GM12875 (cell line): ENCODE measurements at regions not wholly inside any gene's neighbourhood (a gene's known extent, or its start where the extent isn't known, plus 50 kb on each side); places are given as distances from the start of the nearest gene placed in this dataset.

Experiments used
- H3K4me3 ChIP-seq: one replicate; pipeline ENCODE4 v1.5.1; 2011; ENCODE audit warnings: low read depth, low read length, control low read depth
- TF ChIP-seq, protein P1 (sequence below): IDR thresholded peaks from 2 replicates; pipeline ENCODE4 v1.5.1; 2011; ENCODE audit warnings: low read depth, mild to moderate bottlenecking, control low read depth, inconsistent platforms, low read length, moderate library complexity, borderline replicate concordance; ENCODE audit not compliant: insufficient read depth

DNA sequence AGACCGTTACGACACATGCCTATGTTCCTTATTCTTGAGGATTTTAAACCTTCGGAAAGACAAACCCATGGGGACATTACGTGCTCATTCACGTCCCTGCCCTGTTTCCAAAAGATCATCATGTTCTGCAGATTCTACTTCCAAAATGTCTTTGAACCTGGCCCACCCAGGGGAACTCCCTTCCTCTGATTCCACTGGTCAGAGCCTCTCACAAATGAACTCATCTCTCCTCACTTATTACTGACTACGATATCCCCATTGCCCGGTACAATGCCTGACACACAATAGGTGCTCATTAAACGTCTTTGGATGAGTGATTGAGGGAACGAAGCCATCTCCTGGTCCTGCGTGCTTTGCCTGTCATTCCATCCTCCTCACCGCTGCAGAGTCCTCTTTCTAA, 168.3 kb upstream of the RNF32 start:
- H3K4me3 ChIP-seq: no peak overlapping the region
- TF ChIP-seq, protein P1, sequence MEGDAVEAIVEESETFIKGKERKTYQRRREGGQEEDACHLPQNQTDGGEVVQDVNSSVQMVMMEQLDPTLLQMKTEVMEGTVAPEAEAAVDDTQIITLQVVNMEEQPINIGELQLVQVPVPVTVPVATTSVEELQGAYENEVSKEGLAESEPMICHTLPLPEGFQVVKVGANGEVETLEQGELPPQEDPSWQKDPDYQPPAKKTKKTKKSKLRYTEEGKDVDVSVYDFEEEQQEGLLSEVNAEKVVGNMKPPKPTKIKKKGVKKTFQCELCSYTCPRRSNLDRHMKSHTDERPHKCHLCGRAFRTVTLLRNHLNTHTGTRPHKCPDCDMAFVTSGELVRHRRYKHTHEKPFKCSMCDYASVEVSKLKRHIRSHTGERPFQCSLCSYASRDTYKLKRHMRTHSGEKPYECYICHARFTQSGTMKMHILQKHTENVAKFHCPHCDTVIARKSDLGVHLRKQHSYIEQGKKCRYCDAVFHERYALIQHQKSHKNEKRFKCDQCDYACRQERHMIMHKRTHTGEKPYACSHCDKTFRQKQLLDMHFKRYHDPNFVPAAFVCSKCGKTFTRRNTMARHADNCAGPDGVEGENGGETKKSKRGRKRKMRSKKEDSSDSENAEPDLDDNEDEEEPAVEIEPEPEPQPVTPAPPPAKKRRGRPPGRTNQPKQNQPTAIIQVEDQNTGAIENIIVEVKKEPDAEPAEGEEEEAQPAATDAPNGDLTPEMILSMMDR: no peak

DNA sequence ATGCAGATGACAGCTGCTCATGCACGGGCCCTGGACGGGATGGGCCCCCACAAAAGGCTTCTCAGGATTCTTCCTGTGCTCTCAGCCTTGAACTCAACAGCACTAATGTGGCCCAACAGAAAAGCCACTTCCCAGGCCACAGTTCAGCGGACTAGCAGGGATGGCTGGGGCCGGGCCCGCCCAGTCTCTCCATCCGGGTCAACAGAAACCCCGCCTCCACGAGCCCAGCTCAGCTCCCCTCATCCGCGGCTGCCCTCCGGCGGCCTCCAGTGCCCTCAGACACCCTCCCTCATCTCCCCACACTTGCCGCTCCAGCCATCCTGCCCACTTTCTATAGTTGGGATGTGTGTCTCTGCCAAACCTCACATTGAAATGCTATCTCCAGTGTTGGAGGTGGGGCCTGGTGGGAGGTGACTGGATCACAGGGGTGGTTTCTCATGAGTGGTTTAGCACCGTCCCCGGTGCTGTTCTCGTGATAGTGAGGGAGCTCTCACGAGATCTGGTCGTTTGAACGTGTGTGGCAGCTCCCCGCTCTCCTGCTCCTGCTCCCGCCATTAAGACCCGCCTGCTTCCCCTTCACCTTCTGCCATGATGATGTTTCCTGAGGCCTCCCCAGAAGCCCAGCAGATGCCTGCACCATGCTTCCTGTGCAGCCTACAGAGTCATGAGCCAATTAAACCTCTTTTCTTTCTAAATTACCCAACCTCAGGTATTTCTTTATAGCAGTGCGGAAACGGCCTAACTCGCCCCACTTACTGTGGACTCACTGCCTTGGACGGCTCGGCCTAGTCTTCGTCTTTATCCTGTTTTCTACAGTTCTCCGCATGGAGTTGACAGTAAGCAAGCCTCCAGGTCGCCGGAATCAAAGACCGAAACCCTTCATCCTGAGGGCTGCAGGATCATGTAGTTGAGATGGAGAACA, 169.9 kb upstream of the RNF32 start:
- TF ChIP-seq, protein P1: no peak
- H3K4me3 ChIP-seq: no peak overlapping the region

DNA sequence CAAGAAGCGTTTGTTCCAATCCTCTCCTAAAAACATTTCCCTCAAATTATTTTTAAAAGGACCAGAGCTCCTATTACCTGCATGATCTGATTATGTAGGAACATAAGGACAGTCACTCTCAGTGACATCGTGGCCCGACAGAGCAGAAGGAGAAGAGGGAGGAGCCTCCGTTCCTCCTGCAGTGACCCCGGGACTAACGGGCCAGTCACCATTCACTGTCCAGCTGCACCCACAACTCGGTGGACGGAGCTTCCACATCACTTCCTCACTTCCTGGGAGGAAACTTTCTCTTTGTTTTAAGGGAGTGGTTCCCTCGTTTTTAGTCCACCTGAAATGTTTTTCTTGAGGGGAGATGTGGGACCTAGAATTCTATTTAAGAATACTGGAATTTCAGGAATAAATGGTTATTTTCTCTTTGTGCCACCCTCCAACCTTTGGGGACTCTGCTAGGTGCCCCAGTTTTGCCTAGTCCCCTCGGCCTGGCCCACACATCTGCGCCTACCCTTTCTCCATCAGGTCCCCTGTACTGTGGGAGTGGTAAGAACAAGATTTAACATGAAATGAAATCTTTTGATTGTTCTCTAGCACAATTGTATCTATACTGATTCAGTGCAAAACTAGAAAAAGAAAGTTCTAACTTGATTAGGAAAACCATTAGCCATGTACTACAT, 173.5 kb upstream of the RNF32 start:
- TF ChIP-seq, protein P1: no peak
- H3K4me3 ChIP-seq: no peak overlapping the region

DNA sequence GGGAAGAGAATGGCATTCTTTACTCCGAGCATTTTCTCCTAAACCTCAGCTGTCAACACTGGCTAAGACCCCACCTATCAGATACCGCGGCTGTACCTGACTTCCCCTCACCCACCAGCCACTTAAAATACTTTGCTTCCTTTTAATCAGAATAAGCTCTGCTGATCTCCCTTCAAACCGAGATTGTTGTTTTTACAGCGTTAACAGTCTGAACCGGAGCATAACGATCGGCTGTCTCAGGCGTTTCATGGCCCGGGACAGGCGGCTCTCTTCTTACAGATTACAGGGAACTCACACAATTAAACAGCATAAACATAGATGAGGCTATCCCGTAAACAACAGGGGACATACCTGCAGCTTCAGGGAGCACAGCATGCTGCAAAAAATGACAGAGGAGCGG, 174.3 kb upstream of the RNF32 start:
- no peak overlapping the region for H3K4me3 ChIP-seq
- TF ChIP-seq, protein P1: no peak

DNA sequence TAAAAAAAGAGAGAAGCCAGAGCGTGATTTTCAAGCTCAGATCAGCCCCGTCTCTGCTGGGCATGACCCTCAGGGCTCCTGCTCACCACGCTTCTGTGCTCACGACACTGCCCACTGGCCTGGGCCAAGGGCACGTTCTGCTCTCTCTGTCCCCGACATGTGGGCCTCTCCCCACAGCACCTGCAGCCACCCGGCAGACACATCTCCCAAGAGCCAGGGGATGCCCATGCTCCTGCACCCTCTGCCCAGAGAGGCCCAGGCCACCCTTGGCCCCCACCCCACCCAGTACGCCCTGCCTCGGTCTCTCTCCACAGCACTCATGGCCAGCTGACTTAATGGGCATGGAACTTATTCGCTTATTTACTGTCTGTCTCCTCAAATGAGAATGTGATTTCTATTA, 175.4 kb upstream of the RNF32 start:
- no peak overlapping the region for H3K4me3 ChIP-seq
- TF ChIP-seq, protein P1: no peak

DNA sequence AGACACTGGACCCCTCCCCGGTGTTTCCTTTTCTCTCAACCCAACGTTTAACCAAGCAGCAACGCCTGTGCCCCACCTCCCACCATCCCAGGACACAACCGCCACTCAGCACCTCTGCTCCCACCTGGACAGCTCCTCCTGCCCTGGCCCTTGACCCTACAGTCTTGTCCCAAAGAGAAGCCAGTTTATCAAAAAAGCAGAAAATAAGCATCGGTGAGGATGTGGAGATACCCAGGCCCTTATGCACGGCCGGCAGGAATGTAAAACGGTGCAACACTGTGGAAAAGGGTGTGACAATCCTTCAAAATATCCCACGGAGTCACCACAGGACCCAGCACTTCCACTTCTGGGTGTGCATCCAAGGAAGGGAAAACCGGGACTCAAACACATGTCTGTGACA, 176.2 kb upstream of the RNF32 start:
- TF ChIP-seq, protein P1: no peak
- H3K4me3 ChIP-seq: no peak overlapping the region
